ENCODE measurements at regions not wholly inside any gene's neighbourhood (a gene's known extent, or its start where the extent isn't known, plus 50 kb on each side); places are given as distances from the start of the nearest gene placed in this dataset.
A peak's percentile ranks its signal among the peaks of the same experiment; 100 is the strongest.

DNA sequence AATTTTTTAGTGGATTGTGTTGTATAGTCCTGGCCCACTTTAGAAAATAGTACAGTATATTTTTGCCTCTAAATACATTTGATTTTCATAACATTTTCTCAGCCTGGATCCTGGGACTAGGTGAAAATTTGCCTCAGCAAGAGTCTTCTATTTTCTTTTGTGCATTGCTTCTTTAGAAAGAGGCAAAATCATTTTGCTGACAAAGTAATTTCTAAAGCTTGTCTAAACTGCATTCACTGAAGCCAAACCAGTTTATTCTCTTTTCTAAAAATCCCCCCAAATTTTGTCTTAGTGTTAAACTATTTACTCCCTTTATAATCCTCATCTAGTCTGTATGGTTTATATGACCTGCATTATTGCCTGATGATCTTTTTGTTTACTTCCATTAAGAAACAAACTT is 326.3 kb downstream of the C4orf33 start:
- DNase-seq: no peak

DNA sequence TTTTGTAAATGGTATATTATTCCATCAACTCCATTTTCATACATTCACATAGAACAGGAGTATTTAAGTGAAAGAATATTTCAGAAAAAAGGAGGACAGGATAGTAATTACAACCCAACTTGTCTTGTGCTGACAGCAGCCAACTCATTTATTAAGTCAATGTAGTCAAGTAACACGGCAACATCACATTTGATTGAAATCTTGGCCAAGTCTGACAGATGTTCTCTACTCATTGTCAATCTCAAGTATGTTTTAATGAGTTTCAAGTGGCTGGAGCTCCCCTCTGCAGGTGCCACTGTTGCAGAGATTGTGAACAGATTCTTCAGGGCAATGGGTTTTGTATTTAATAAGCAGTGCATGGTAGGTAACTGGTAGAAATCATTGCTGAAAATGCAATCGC is 332.5 kb downstream of the C4orf33 start:
- DNase-seq: no peak

DNA sequence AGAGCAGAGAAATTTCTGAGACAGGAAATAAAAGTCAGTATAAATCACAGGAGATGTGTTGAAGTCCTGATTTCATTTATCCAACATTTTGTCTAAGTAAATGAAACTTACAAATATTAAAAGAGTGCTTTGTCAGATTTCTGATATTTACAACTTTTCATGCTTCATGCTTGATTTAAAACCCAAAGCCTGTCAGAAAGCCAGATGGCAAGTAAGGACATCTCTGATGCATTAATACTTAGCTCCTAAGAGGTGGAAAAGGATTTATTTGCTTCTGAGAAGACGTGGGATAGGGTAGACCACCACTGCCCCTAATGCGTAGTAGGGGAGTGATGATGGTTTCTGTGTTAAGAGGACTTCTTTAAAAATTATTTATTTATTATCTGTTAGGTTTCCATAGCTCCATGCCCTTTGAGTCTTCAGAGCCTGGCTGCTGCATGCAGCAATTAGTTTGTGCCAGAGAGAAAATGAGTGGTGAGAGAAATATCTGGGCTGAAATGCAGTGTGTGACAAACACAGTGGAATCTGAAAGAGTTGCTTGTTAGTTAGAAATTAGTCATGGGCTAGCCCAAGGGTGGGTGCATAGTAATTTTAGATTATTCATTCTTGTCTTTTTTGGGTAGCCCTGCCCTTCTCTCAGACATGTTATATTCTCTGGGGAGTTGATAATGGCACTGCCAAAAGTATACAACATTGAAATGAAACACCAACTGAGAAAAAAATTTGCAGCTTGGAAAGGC is 333.8 kb downstream of the C4orf33 start:
- no peak for DNase-seq

DNA sequence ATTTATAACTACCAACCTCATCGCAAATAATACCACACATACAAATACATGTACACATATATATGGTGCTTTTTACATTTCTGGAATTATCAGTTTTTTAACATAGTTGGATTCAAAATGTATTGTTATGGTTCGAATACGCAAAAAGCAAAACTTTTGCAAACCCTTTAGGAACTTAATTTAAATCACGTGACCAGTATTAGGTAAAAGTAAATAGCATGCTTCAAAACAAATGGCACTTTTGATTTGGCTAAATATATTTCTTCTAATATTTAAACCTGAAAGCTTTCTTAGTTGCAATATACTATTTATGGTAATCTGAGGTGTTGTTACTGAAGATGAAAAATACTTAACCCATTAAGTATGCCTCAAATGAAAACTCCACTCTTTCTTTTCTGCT is 341.4 kb downstream of the C4orf33 start:
- no peak for DNase-seq

DNA sequence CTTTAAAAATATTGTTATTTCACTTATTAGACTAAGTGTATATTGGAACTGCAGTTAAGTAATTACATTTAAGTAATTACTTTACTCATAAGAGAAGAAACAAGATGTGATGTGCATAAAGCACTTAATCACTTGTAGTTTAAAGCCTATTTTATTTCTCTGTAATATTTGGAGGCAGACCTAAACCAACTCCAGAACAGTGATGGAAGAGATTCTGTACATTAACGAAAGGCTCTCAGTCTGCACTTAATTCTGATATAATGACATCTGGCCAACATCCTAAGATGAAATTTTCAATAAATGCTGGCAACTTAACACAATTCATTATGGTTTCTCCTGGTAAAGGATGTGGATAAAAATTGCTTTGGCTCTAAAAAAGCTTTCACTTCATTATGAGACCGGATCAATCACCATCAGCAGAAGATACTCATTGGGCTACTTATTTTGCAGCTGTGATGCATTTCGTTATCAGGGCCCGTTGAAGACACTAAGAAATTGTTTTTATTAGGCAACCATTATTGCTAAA is 342.6 kb downstream of the C4orf33 start:
- no peak for DNase-seq

DNA sequence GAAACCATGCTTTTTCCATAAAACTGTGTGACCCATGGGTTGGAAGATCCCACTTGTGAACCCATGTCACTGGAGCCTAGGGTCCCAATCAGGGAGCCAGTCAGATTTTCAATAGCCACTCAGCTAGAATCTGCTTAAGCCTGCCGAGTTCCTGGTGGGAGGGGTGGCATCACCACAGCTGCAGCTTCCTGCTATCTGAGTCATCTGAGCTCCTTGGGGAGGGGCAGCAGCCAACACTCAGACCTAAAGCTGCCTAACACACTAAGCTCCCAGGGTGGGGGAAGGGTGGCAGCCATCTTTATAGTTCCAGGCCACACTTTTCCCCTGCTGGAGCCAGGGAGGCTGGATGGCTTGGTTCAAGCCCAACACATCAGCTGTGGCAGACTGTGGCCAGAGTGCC is 350.1 kb downstream of the C4orf33 start:
- no peak for DNase-seq

DNA sequence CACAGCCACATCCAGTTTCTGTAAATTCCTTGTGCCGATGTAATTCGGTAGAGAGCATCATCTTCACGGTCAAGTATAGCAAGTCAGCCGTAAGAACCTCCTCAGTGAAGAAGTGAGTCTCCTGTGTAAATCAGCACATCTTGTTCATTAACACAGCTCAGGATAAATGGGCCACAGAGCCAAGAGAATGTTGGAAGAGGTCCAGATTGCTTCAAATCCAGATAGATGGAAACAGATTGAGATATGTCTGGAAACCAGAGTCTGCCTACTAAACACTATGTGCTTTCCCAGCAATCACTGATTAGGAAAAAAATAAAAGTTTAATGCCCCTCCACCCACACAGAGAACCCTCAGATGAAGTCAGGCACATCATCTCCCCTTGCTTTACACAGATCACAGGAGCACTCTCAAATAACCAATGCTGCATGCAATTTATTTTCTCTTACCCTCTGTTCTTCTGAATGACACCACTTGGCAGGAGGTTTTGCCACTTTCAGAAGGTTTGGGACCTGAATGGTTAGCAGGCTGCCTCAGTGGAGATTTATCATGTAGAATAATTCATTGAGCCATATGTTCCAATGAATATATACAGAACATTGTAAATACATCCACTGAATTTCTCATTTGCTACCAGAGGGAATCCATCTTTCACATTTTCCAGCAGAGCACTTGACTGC is 357.7 kb downstream of the C4orf33 start:
- DNase-seq: no peak

DNA sequence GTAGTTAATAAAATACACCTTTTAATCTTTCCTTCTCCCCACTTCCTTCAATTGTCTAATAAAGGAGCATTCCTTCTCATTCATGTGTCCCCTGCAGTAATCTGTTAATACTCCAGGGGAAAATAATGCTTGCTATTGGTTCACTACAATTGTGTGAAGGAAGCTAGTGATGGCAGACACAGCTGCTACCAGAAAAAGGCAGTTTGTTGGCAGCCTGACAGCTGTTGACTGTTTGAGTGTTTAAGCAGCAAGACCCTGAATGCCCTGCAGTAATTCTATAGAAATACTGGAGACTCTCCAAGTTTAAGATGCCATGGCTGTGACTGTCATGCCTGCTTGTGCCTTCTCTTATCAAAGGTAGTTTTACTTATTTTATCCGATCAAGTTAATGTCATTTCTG is 359.5 kb downstream of the C4orf33 start:
- DNase-seq: no peak

DNA sequence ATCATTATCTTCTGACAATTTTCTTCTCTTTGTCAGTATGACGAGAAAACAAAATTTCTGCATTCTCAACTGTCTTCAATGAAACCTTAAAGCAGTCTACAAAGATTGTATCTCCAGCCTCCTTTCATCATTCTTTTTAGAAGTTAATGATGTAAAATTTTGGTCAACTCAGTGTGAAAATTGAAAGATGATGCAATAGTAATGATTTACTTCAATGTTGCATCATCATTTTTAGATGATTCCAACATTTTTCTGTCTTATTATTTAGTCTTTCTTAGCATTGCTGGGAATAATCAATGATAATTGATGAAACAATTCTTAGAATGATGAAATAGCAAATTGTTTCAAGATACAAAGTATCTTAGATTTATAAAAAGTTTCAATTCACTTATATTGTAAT is 372.7 kb downstream of the C4orf33 start:
- DNase-seq: no peak

DNA sequence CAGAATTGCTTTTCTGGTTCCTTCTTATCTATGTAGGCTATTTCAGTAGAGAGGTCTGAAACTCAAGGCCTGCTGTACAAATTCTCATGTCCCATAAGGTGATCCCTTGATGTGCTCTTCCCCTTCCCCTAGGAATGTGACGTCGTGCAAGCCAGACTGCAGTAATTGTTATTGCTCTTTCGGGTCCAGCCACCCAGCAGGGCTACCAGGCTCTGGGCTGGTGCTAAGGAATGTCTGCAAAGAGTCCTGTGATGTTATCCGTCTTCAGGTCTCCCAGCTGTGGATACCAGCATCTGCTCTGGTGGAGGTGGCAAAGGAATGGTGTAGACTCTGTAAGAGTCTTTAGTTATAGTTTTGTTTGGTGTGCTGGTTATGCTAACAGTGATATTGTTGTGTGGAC is 378.7 kb downstream of the C4orf33 start:
- DNase-seq: no peak

DNA sequence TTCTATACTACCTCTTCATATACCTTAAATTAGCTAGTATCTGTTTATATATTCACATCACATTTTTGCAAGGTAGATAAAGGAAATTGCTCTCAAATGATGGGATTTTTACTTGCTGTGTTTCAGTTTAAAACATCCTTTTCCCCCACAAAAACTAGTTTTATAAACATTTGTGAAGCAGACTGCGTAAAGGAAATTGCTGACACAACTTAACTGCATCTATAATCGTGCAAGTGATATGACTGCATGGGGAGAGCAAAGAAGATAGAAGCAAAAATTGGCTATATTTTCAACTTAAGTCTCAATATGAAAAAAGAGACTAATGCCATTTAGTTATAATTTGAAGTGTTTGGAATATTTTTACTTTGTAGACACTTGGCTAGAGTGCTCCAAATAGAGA is 385.2 kb downstream of the C4orf33 start:
- DNase-seq: no peak

DNA sequence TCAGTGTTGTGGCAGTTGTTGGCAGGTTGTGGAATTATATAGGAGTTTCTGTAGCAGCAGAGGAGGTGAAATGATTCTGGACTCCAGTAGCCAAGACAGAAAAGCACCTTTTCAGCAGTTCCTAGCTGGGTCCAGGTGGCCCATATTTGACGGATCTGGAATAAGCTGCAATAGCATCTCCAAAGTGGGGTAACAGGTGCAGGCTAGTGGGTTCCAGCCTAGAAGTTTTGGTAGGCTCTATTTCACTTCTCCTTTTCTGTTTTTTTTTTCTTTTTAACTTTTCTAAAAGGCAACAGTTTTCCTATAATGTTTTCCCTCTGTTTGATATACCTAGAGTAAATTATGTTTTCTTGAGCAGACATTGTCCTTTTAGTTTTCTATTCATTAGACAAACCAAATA is 392.5 kb downstream of the C4orf33 start:
- no peak for DNase-seq

DNA sequence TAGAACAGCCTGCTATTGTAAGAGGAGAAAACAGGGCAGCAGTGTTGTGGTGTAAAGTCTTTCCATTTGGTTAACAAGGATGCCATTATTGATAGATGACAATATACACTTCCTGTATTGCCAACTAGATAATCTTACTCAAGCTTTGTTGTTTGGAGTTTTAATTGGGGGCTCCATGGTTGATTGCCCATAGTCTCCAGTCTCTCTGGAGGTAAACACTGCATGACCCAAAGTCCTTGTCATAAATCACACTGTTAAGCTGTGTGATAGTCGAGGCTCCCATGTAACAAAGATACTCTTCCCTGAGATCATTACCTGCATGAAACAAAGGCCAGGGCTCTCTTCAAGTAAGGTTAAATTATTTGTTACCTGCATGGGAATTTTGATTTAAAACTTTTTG is 394.6 kb downstream of the C4orf33 start:
- no peak for DNase-seq

DNA sequence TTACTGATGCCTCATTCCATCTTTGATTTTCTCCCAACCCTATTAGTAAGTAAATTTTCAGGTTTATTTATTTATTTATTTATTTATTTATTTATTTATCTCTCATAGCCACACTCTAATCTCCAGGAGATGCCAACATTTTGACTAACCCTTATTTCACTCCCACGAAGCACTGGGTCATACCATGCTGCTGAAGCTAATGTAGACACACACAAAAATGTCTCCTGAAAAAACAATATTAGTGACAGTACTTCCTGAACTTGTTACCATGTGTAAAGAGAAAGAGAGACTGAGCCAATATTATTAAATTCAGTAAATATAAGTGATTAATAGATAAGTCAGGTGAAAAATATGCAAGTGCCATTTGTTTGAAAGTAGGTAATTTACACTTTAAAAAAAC is 402.7 kb downstream of the C4orf33 start:
- DNase-seq: no peak

DNA sequence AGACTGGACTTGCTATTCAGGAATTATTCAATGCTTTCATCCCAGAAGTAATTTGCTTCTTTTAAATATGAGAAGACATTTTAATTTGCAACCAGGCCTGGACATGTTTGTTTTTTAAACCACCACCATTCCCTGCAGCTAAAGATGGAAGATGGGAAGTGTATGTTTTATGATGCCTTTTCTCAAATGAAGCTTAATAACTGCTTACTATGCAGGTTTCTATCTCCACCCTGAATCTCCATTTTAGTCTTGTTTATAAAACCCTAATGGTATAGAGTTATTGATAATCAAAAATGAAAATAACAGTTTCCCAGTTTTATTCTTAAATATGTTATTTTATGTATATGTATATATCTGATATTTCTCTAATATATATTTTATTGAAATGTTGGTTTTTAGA is 418.9 kb downstream of the C4orf33 start:
- DNase-seq: no peak

DNA sequence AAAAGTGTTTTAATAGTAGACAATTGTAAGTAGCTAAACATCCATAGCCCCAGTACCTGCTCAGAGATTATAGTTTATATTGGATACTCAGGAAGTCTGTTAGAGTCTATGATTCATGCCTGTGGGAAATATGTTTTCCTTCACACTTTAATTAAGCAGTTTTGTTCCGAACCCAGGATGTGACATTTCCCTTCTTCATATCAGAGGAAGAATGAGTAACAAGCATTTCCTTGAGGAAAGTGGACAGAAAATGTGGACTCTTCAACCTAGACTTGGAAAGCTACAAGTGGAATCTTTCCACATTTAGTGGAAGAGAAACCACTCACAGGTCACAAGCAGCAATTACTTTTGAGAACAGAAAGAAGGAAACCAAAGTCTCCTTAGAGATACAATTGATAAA is 419.4 kb downstream of the C4orf33 start:
- no peak for DNase-seq

DNA sequence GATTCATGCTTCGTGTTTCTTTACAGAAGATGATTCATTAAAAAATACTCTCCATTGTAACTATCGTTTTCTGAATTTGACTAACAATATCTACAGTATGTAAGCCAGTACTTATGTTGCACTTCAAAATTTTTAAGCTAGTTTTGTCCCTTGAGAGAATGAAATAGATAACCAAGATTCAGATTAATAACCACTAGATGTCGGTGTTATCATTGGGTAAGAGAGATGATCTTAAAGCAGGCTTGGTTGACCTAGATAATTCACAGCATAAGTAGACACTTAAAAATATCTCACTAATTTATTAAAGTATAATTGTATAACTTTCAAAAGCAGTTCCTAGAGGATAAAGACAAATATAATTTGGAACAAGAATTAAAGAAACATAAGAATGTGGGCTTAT is 430.9 kb downstream of the C4orf33 start:
- peak; percentile 42 for DNase-seq

DNA sequence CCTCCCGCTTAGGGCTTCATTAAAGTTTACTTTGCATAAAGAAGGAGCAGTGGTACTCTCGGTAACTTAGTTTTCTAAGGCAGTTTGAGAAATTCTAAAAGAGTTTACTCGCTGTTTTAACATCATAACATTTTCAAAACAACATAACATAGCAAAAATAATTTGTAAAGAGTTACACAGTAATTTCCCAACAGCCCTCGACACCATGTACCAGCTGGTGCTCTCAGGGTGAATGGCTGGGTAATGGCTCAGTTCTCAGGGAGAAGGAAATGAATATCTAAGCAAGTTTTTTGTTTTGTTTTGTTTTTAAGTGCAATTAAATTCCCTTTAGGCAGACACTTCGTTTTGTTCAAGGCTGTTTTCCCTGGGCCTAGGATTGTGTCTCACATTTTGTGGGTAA is 435.3 kb downstream of the C4orf33 start:
- no peak for DNase-seq

DNA sequence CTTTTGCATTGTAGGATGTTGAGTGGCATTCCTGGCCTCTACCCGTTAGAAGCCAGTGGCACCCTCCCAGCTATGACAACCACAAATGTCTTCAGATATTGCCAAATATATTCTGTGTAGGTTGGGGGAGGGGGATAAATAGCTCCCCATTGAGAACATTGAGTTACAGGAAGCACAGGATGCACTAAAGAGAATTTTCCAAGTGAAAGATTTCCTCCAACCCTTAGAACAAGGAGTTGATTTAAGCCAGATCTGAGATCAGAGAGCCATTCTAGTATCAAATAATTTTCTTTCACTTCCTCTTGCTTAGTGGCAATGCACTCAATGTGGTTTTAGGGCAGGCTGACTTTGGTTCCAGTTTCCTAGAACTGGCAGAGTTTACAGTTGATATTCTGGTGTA is 436.6 kb downstream of the C4orf33 start:
- peak; percentile 77 for DNase-seq

DNA sequence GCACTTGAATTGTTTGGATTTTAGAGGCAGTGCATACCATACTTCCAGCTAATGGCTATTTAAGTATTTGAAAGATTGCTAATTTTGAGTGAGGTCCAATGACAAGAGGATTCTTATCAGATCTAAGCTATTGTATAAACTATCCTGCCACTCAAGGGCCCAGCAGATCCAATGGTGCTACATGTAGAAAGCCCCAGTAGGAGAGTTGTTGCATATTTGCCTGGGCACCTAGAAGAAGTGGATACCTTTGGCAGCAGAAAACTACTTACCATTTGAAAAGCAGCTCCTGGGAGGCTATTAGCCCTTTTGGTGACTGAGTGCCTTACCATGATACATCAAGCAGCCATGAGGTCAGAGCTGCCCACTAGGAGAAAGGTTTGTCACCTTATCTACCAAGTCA is 447.3 kb downstream of the C4orf33 start:
- no peak for DNase-seq

DNA sequence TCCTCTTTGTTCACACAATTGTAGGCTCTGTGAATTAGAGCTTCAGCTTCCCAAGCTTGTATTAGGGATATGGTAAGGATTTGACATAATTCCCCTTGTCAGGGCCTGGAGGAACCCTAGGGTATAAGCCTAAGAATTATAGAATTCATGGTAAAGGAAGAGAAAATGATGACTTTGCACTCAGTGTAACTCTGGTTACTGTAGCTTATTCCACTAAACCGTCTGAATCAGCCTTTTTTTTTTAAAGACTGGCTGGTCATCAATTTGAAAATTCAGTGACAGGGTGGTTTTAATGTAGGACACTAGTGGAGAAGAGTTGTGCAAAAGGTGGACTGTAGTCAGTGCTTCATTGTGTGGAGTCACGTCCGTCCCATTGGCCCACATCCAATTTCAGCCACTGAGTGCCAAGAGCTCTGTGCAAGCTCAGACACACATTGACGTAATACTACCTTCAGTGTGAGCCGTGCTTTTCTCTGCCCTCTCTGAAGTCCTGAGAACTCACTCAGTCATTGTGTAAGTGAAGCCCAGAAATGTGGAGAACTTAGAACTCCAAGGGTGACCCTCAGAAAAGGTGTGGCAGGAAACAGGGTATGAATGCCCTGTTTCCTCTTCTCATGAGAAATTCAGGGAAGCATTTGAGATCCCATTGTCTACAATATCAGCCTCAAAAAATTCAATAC is 449.8 kb downstream of the C4orf33 start:
- DNase-seq: no peak

DNA sequence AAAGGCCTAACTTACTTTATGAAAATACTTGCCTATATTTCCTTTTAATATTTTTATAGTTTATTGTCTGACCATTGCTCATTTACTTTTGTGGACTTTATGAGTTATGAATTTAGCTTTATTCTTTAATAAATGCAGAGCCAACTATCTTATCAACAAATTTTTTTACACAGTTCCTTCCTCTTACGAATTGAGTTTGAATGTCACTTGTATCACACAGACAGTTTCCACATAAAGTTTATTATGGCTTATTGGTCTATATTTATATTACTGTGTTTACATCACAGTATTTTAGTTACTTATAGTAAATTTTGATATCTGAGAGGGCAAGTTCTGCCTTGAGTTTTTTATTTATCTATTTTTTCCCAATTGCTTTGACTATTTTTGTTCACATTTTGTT is 450.6 kb downstream of the C4orf33 start:
- DNase-seq: no peak

DNA sequence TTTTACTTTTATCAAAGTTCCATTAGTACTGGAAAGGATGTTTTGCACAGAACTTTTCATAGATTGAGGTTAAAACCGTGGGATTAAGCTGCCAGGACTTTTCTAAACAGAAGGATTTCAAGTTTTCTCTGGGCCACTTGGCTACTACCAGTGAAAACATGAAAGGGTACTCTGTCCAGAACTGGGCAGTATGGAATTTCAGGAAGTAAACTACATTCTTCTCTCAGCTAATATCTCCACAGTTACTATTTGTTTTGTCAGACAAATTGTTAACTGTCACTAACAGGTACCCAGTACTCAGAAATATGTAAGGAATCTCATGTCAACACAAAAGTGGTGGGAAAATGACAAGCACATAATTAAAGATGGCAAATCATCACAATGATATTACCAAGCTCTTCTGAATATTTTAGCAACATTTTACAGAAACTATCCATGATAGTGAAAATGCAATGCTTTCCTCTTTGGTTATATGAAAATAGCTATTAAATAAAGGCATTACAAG is 454.4 kb downstream of the C4orf33 start:
- DNase-seq: no peak

DNA sequence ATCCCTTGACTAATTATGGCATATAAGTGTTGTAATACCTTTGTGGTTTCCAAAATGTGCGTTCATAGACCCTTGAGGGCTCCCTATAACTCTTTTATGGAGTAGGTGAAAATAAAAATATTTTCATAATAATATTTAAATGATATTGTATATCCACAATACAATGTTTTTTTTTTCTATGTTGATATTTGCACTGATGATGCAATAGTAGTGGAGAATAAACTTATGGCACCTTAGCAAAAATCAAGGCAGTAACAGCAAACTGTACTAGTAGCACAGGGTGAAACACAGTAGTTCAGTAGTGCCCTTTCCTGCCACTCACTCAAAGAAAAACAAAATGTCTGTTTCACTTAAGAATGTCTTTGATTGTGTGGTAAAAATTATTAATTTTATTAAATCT is 465.3 kb downstream of the C4orf33 start:
- no peak for DNase-seq

All from inflammatory macrophage treated with lipopolysaccharide for 4 hours (primary cell).